Neural crest cell (in vitro differentiated cells): ENCODE measurements at regions not wholly inside any gene's neighbourhood (a gene's known extent, or its start where the extent isn't known, plus 50 kb on each side); places are given as distances from the start of the nearest gene placed in this dataset.

Source experiments
- DNase-seq: peaks from one replicate; pipeline ENCODE4 v3.0.0; 2021; ENCODE audit warnings: low read depth, mixed read lengths, low spot score
- H3K27ac Mint-ChIP-seq: one replicate; pipeline ENCODE4 v1.8.0; 2021; ENCODE audit warnings: mild to moderate bottlenecking, mixed read lengths; ENCODE audit not compliant: unreplicated experiment
- H3K27me3 Mint-ChIP-seq: 2 replicates; pipeline ENCODE4 v1.8.0; 2021; ENCODE audit warnings: low read depth, mild to moderate bottlenecking, mixed read lengths
- H3K36me3 Mint-ChIP-seq: 2 replicates; pipeline ENCODE4 v1.8.0; 2021; ENCODE audit warnings: low read depth, mild to moderate bottlenecking, mixed read lengths
- H3K4me1 Mint-ChIP-seq: 2 replicates; pipeline ENCODE4 v1.8.0; 2021; ENCODE audit warnings: mixed read lengths
- H3K4me3 Mint-ChIP-seq: one replicate; pipeline ENCODE4 v1.8.0; 2021; ENCODE audit warnings: mild to moderate bottlenecking, mixed read lengths
- H3K9me3 Mint-ChIP-seq: 2 replicates; pipeline ENCODE4 v1.8.0; 2021; ENCODE audit warnings: mixed read lengths
- TF ChIP-seq, protein P1 (sequence below): fragments of 200-600 bp; sonication (generic); conservative IDR thresholded peaks from 2 replicates; pipeline ENCODE4 v1.5.0; 2021; ENCODE audit warnings: antibody characterized with exemption, mild to moderate bottlenecking

DNA sequence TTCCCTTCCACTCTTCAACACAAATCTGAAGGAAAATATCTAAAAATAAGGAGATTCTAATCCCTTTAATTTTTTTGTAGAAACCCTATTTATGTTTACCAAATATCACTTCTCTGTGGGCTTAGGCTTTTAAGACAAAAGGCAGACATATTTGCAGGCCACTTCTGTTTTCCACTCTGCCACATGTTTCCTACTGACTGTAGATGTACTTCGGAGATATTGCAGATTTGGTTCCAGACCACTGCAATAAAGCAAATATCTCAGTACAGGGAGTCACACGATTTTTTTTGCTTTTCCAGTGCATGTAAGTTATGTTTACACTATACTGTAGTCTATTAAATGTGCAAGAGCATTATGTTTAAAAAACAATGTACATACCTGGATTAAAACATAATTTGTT, 219.0 kb downstream of the SREK1 start:
- Mint-ChIP-seq H3K27me3 (no peaks in the 10 kb centered on the region), H3K9me3 (no peaks in the 10 kb centered on the region), H3K27ac (no peak overlapping the region), H3K4me3 (no peak overlapping the region), H3K4me1 (no peaks in the 10 kb centered on the region), H3K36me3 (no peaks in the 10 kb centered on the region)
- TF ChIP-seq, protein P1, sequence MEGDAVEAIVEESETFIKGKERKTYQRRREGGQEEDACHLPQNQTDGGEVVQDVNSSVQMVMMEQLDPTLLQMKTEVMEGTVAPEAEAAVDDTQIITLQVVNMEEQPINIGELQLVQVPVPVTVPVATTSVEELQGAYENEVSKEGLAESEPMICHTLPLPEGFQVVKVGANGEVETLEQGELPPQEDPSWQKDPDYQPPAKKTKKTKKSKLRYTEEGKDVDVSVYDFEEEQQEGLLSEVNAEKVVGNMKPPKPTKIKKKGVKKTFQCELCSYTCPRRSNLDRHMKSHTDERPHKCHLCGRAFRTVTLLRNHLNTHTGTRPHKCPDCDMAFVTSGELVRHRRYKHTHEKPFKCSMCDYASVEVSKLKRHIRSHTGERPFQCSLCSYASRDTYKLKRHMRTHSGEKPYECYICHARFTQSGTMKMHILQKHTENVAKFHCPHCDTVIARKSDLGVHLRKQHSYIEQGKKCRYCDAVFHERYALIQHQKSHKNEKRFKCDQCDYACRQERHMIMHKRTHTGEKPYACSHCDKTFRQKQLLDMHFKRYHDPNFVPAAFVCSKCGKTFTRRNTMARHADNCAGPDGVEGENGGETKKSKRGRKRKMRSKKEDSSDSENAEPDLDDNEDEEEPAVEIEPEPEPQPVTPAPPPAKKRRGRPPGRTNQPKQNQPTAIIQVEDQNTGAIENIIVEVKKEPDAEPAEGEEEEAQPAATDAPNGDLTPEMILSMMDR: no peak
- no peak for DNase-seq

DNA sequence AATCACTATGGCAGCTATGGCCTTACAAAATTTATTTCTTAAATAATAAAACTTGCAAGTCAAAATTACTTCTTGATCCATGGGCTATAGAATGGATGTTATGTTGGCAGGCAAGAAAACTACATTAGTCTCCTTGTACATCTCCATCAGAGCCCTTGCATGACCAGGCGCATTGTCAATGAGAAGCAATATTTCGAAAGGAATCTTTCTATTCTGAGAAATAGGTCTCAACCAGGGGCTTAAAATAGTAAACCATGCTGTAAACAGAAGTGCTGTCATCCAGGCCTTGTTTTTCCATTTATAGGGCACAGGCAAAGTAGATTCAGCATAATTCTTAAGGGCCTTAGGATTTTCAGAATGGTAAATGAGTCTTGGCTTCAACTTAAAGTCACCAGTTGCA, 220.1 kb downstream of the SREK1 start:
- no peak for DNase-seq
- Mint-ChIP-seq H3K36me3 (no peaks in the 10 kb centered on the region), H3K4me3 (no peak overlapping the region), H3K27ac (no peak overlapping the region), H3K4me1 (no peaks in the 10 kb centered on the region), H3K27me3 (no peaks in the 10 kb centered on the region), H3K9me3 (no peaks in the 10 kb centered on the region)
- TF ChIP-seq, protein P1: no peak

DNA sequence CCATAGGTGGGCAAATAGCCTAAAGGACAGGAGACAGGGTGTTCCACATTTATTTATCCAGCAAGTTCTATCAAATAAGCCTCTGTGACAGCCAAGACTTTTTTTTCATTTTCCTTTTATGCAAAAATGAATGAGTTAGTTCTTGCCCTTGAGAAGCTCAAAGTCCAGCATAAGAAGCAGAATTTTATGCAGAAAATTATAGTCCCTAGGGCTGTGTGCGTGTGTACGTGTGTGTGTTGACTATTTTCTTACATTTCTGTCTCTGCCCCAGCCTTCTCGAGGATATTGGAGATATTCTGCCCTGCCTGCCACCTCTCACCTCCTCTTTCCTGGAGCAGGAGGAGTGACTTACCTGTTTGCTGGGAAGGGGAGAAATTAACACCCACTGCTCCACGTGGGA, 221.9 kb downstream of the SREK1 start:
- no peak for DNase-seq
- no peak overlapping the region for H3K4me3 Mint-ChIP-seq
- TF ChIP-seq, protein P1: no peak
- H3K9me3 Mint-ChIP-seq: peaks cover 2% of the 10 kb centered on the region
- no peaks in the 10 kb centered on the region for H3K36me3 Mint-ChIP-seq
- H3K4me1 Mint-ChIP-seq: no peaks in the 10 kb centered on the region
- peaks cover 4% of the 10 kb centered on the region for H3K27me3 Mint-ChIP-seq
- H3K27ac Mint-ChIP-seq: no peak overlapping the region

DNA sequence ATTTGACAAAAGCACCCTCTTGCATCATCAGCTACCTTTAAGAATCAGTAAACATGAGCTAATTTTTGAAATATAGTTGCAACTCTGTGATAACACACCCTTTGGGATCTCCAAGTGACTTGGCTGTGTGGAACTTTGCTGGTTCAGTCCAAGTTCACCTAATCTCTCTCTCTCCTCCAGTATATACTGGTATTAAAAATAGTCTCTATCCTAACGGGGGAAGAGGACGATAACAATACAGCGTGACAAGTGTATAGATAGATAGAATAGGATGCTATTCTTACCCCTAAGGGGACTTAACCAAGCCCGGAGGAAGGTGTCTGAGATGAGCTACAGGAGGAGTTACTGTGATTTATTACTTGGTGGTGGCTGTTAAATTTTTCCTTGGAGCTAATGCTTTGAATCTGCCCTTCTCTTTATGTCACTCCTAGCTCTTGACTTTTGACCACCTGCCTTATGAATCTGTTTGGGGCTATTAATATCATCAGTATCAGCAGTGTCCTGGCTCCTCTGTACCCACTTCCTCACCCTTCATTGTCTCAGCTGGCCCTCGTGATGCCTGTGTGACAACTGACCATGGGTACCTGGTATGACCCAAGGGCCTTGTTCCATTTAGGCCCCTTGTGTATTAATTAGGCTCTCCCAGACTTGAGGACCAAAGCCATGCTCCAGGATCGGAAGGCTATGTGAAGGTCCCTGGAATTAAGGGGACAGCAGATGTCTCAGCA, 223.9 kb downstream of the SREK1 start:
- Mint-ChIP-seq H3K4me3 (no peak overlapping the region), H3K4me1 (no peaks in the 10 kb centered on the region), H3K36me3 (no peaks in the 10 kb centered on the region), H3K27me3 (peaks cover 6% of the 10 kb centered on the region), H3K9me3 (peaks cover 2% of the 10 kb centered on the region), H3K27ac (no peak overlapping the region)
- TF ChIP-seq, protein P1: no peak
- no peak for DNase-seq

DNA sequence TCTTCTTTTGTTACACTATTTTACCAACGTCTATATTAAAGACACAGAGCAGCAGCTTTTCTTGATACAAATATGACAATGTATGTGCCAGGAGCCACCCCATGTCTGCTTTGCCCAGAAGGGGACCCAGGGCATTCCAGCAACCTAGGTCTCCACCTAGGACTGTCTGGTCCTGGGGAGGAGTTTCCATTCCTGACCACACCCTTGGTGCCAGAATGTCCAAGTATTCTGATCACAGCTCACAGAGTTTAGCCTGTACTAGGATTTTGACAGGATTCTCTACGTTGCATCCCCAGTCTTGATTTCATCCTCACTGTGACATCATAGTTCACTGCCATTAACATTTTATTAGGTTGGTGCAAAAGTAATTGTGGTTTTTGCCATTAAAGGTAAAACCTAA, 224.7 kb downstream of the SREK1 start:
- H3K27ac Mint-ChIP-seq: no peak overlapping the region
- H3K4me3 Mint-ChIP-seq: no peak overlapping the region
- H3K36me3 Mint-ChIP-seq: no peaks in the 10 kb centered on the region
- peaks cover 6% of the 10 kb centered on the region for H3K27me3 Mint-ChIP-seq
- DNase-seq: no peak
- peaks cover 2% of the 10 kb centered on the region for H3K9me3 Mint-ChIP-seq
- H3K4me1 Mint-ChIP-seq: no peaks in the 10 kb centered on the region
- TF ChIP-seq, protein P1: no peak
